ENCODE measurements at regions not wholly inside any gene's neighbourhood (a gene's known extent, or its start where the extent isn't known, plus 50 kb on each side); places are given as distances from the start of the nearest gene placed in this dataset.

GRCh38 chr2:237159006-237159911 is 73.6 kb downstream of the COPS8 start:
- H2BK15ac ChIP-seq (replicated peaks; ENCODE audit: low read depth), result no peak overlapping the region
- H3K79me2 ChIP-seq (ENCODE audit: control insufficient read depth, insufficient read depth, low read length), result no peaks in the 10 kb centered on the region
- H4K8ac ChIP-seq (ENCODE audit: low read depth, low read length), result no peak overlapping the region
- no peak overlapping the region for H3K23ac ChIP-seq (ENCODE audit: low read length)
- H2AK5ac ChIP-seq (ENCODE audit: low read length), result no peak overlapping the region
- no peak overlapping the region for H3K4ac ChIP-seq (ENCODE audit: low read depth, low read length)
- no peaks in the 10 kb centered on the region for H3K36me3 ChIP-seq (ENCODE audit: control insufficient read depth, insufficient read depth, low read length)
- no peak overlapping the region for H4K5ac ChIP-seq (ENCODE audit: low read length)
- no peak overlapping the region for H3K4me3 ChIP-seq (ENCODE audit: low read length)
- H3K18ac ChIP-seq (ENCODE audit: low read length), result no peak overlapping the region
- H3K56ac ChIP-seq (ENCODE audit: low read length), result no peak overlapping the region
- H3K9ac ChIP-seq (ENCODE audit: low read length), result no peak overlapping the region
- H2BK5ac ChIP-seq (ENCODE audit: low read length), result no peak overlapping the region
- H3K4me2 ChIP-seq (ENCODE audit: low read length), result no peak overlapping the region
- no peak overlapping the region for H3K27ac ChIP-seq (ENCODE audit: low read depth, low read length)
- no peaks in the 10 kb centered on the region for H3K27me3 ChIP-seq (ENCODE audit: insufficient read depth, low read length, poor library complexity)
- no peaks in the 10 kb centered on the region for H3K79me1 ChIP-seq (ENCODE audit: low read length)
- no peak for DNase-seq
- no peak overlapping the region for H2BK120ac ChIP-seq (ENCODE audit: low read depth, low read length)
- WGBS (ENCODE audit: extremely low coverage, insufficient coverage, low lambda C conversion rate), result no CpG with 5 or more reads among the region's 10 CpGs
- H3K4me1 ChIP-seq (ENCODE audit: control insufficient read depth, low read depth, low read length), result no peaks in the 10 kb centered on the region

DNA sequence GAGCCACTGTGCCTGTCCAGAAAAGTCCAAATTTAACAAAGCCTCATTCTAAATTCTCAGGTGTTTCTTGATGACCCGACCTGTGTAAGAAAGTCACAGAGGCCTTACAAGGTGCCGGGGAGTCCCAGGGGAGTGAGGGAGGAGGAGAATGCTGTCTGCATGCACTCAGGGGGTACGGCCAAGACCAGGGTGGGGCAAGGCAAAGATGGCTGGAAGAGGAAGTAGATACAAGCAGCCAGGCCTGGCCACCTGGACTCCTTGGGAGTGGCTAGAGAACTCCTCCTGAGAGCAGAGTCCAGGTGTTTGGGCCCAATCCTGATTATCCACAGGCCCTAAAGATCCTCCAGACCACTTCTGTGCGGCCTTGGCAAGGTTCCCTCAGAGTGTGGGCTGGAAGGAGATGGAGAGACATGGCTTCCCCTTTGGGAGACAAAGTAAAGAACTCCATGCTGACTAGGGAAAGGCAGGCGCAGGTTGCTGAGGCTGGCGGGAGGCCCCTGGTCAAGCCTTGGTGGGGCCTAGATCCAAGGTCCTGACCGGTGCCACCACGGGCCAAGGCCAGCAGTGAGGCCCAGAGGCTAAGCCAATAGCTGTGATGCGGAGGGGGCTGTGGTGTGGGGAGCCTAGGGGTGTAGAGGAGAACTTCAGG is 74.7 kb downstream of the COPS8 start:
- Histone ChIP-seq H3K4me1 (ENCODE audit: control insufficient read depth, low read depth, low read length) (no peaks in the 10 kb centered on the region), H3K4me2 (ENCODE audit: low read length) (no peak overlapping the region), H2BK5ac (ENCODE audit: low read length) (no peak overlapping the region), H3K79me1 (ENCODE audit: low read length) (no peaks in the 10 kb centered on the region), H3K23ac (ENCODE audit: low read length) (no peak overlapping the region), H3K36me3 (ENCODE audit: control insufficient read depth, insufficient read depth, low read length) (no peaks in the 10 kb centered on the region), H3K56ac (ENCODE audit: low read length) (no peak overlapping the region), H3K18ac (ENCODE audit: low read length) (no peak overlapping the region), H3K27ac (ENCODE audit: low read depth, low read length) (no peak overlapping the region), H4K8ac (ENCODE audit: low read depth, low read length) (no peak overlapping the region), H4K5ac (ENCODE audit: low read length) (no peak overlapping the region), H2BK120ac (ENCODE audit: low read depth, low read length) (no peak overlapping the region), H3K4ac (ENCODE audit: low read depth, low read length) (no peak overlapping the region), H3K4me3 (ENCODE audit: low read length) (no peak overlapping the region), H3K79me2 (ENCODE audit: control insufficient read depth, insufficient read depth, low read length) (no peaks in the 10 kb centered on the region), H3K9ac (ENCODE audit: low read length) (no peak overlapping the region), H2AK5ac (ENCODE audit: low read length) (no peak overlapping the region), H3K27me3 (ENCODE audit: insufficient read depth, low read length, poor library complexity) (no peaks in the 10 kb centered on the region), H2BK15ac (replicated peaks; ENCODE audit: low read depth) (no peak overlapping the region)
- no peak for DNase-seq
- no CpG with 5 or more reads among the region's 9 CpGs for WGBS (ENCODE audit: extremely low coverage, insufficient coverage, low lambda C conversion rate)

DNA sequence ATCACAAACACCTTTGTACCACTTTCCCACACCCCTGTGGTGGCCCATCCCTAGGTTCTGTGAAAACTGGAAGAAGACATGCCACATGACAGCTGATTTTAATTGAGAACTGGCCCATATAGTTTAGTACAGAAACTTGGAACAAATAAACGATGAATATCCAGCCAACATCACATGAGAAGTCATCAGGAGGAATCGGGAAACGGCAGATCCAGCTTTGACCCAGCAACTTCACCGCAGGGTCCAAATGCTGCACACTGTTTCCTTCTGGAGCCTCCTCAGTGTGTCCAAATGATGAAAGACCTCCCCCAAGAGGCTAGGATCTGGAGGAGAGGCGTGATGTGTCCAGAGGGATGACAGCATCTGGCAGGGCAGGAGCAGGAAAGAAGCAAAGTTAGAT is 75.5 kb downstream of the COPS8 start:
- H2BK15ac ChIP-seq (replicated peaks; ENCODE audit: low read depth), result no peak overlapping the region
- no peak overlapping the region for H3K4me3 ChIP-seq (ENCODE audit: low read length)
- H3K4me1 ChIP-seq (ENCODE audit: control insufficient read depth, low read depth, low read length), result no peaks in the 10 kb centered on the region
- WGBS (ENCODE audit: extremely low coverage, insufficient coverage, low lambda C conversion rate), result no CpG with 5 or more reads among the region's 5 CpGs
- no peak overlapping the region for H3K4me2 ChIP-seq (ENCODE audit: low read length)
- no peaks in the 10 kb centered on the region for H3K36me3 ChIP-seq (ENCODE audit: control insufficient read depth, insufficient read depth, low read length)
- no peaks in the 10 kb centered on the region for H3K79me2 ChIP-seq (ENCODE audit: control insufficient read depth, insufficient read depth, low read length)
- H4K5ac ChIP-seq (ENCODE audit: low read length), result no peak overlapping the region
- H3K79me1 ChIP-seq (ENCODE audit: low read length), result no peaks in the 10 kb centered on the region
- H3K9ac ChIP-seq (ENCODE audit: low read length), result no peak overlapping the region
- H2BK5ac ChIP-seq (ENCODE audit: low read length), result no peak overlapping the region
- H3K4ac ChIP-seq (ENCODE audit: low read depth, low read length), result no peak overlapping the region
- H2AK5ac ChIP-seq (ENCODE audit: low read length), result no peak overlapping the region
- H3K18ac ChIP-seq (ENCODE audit: low read length), result no peak overlapping the region
- no peak for DNase-seq
- no peak overlapping the region for H3K23ac ChIP-seq (ENCODE audit: low read length)
- H2BK120ac ChIP-seq (ENCODE audit: low read depth, low read length), result no peak overlapping the region
- no peak overlapping the region for H3K56ac ChIP-seq (ENCODE audit: low read length)
- H4K8ac ChIP-seq (ENCODE audit: low read depth, low read length), result no peak overlapping the region
- no peaks in the 10 kb centered on the region for H3K27me3 ChIP-seq (ENCODE audit: insufficient read depth, low read length, poor library complexity)
- no peak overlapping the region for H3K27ac ChIP-seq (ENCODE audit: low read depth, low read length)

DNA sequence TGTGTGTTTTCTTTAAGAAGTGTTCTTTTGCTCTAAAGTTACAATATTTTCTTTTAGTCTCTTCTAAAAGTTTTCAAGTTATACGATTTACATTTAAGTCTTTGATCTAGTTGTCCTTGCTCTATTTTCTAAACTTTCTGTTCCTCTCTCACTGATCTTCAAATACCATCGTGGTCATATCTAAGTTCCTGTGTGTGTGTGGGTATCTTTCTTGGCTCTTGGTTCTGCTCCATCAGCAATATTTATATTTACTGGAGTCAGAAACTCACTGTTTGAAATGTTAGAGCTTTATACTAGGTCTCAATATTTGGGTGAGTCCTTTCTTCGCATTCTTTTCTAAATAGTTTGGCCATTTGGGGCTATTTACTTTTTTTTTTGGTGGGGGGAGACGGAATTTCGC is 77.3 kb downstream of the COPS8 start:
- H3K79me1 ChIP-seq (ENCODE audit: low read length), result no peaks in the 10 kb centered on the region
- H3K4me2 ChIP-seq (ENCODE audit: low read length), result no peak overlapping the region
- no peak overlapping the region for H4K5ac ChIP-seq (ENCODE audit: low read length)
- no peak overlapping the region for H4K8ac ChIP-seq (ENCODE audit: low read depth, low read length)
- no peak overlapping the region for H3K4me3 ChIP-seq (ENCODE audit: low read length)
- no peaks in the 10 kb centered on the region for H3K79me2 ChIP-seq (ENCODE audit: control insufficient read depth, insufficient read depth, low read length)
- no peak overlapping the region for H3K27ac ChIP-seq (ENCODE audit: low read depth, low read length)
- H2BK15ac ChIP-seq (replicated peaks; ENCODE audit: low read depth), result no peak overlapping the region
- no peak overlapping the region for H2BK5ac ChIP-seq (ENCODE audit: low read length)
- no peaks in the 10 kb centered on the region for H3K27me3 ChIP-seq (ENCODE audit: insufficient read depth, low read length, poor library complexity)
- H2AK5ac ChIP-seq (ENCODE audit: low read length), result no peak overlapping the region
- no peak overlapping the region for H3K9ac ChIP-seq (ENCODE audit: low read length)
- no peak overlapping the region for H3K23ac ChIP-seq (ENCODE audit: low read length)
- no peak overlapping the region for H2BK120ac ChIP-seq (ENCODE audit: low read depth, low read length)
- no peak overlapping the region for H3K56ac ChIP-seq (ENCODE audit: low read length)
- WGBS (ENCODE audit: extremely low coverage, insufficient coverage, low lambda C conversion rate), result no CpG with 5 or more reads among the region's 5 CpGs
- DNase-seq, result no peak
- no peaks in the 10 kb centered on the region for H3K36me3 ChIP-seq (ENCODE audit: control insufficient read depth, insufficient read depth, low read length)
- no peak overlapping the region for H3K4ac ChIP-seq (ENCODE audit: low read depth, low read length)
- H3K4me1 ChIP-seq (ENCODE audit: control insufficient read depth, low read depth, low read length), result no peaks in the 10 kb centered on the region
- no peak overlapping the region for H3K18ac ChIP-seq (ENCODE audit: low read length)

DNA sequence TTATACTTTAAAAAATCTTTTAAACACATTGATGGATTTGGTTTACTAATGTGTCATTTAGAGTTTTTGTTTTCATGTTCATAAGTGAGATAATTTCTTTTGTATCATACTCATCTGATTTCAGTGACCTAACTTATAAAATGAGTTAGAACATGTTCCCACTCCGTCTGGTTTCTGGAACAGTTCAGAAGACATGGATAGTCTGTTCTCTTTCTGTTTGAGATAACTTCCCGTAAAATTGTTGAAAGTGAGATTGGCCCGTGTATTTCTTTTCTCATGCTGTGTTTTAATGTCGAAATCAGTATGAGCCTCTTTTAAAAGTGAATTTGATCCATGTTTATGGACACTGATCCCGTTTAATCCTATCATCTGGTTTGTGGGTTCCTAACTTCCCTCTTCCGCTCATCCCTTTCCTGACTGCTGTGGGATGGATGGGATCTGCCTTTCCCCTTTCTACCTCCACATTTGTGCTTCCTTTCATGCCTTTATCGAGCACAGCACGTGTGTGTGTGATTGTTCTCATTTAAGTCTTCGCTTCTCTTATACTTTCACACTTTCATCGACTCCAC is 78.9 kb downstream of the COPS8 start:
- no peaks in the 10 kb centered on the region for H3K79me1 ChIP-seq (ENCODE audit: low read length)
- H2BK15ac ChIP-seq (replicated peaks; ENCODE audit: low read depth), result no peak overlapping the region
- H3K4me2 ChIP-seq (ENCODE audit: low read length), result no peak overlapping the region
- no peak overlapping the region for H4K8ac ChIP-seq (ENCODE audit: low read depth, low read length)
- no peak overlapping the region for H3K9ac ChIP-seq (ENCODE audit: low read length)
- no peak overlapping the region for H3K27ac ChIP-seq (ENCODE audit: low read depth, low read length)
- H2AK5ac ChIP-seq (ENCODE audit: low read length), result no peak overlapping the region
- no peaks in the 10 kb centered on the region for H3K79me2 ChIP-seq (ENCODE audit: control insufficient read depth, insufficient read depth, low read length)
- no peak overlapping the region for H3K56ac ChIP-seq (ENCODE audit: low read length)
- no peak for DNase-seq
- H2BK5ac ChIP-seq (ENCODE audit: low read length), result no peak overlapping the region
- H2BK120ac ChIP-seq (ENCODE audit: low read depth, low read length), result no peak overlapping the region
- WGBS (ENCODE audit: extremely low coverage, insufficient coverage, low lambda C conversion rate), result no CpG with 5 or more reads among the region's 10 CpGs
- no peak overlapping the region for H3K18ac ChIP-seq (ENCODE audit: low read length)
- no peaks in the 10 kb centered on the region for H3K36me3 ChIP-seq (ENCODE audit: control insufficient read depth, insufficient read depth, low read length)
- H4K5ac ChIP-seq (ENCODE audit: low read length), result no peak overlapping the region
- no peak overlapping the region for H3K4ac ChIP-seq (ENCODE audit: low read depth, low read length)
- no peaks in the 10 kb centered on the region for H3K4me1 ChIP-seq (ENCODE audit: control insufficient read depth, low read depth, low read length)
- H3K23ac ChIP-seq (ENCODE audit: low read length), result no peak overlapping the region
- H3K27me3 ChIP-seq (ENCODE audit: insufficient read depth, low read length, poor library complexity), result no peaks in the 10 kb centered on the region
- no peak overlapping the region for H3K4me3 ChIP-seq (ENCODE audit: low read length)
